H1 (cell line): ENCODE measurements at regions not wholly inside any gene's neighbourhood (a gene's known extent, or its start where the extent isn't known, plus 50 kb on each side); places are given as distances from the start of the nearest gene placed in this dataset.

Experiments used
- CTCF ChIA-PET: fragments of 300-600 bp; sonication (Branson Sonifier 250); formaldehyde crosslinking; loops from one replicate; lab custom pipeline; 2021; ENCODE audit not compliant: partially characterized antibody; lab: Charles Lee
- POLR2A ChIA-PET: fragments of 300-600 bp; sonication (Branson Sonifier 250); formaldehyde crosslinking; loops from one replicate; lab custom pipeline; 2021; ENCODE audit warnings: inconsistent platforms; ENCODE audit not compliant: partially characterized antibody; lab: Charles Lee
- DNase-seq, 2 experiments: peaks; one replicate each; pipeline versions ENCODE4 v3.0.0 to v3.0.0-alpha.2; 2010 to 2022; ENCODE audit warnings: low spot score in 2 of 2, low read depth in 1 of 2, mixed read lengths in 1 of 2
- FAIRE-seq: peaks from 2 replicates; lab custom pipeline; 2011; peaks lifted over from hg19 to GRCh38; lab: Jason Lieb, UNC
- H2AFZ ChIP-seq: 2 replicates; pipeline ENCODE4 v1.8.1; 2012; ENCODE audit warnings: low read length, inconsistent platforms
- H2AK5ac ChIP-seq: 2 replicates; pipeline ENCODE4 v1.6.1; 2013; ENCODE audit warnings: low read depth, low read length
- H2BK120ac ChIP-seq: replicated peaks from 2 replicates; pipeline ENCODE3; 2013; ENCODE audit warnings: low read depth, low read length, inconsistent platforms
- H2BK12ac ChIP-seq: 2 replicates; pipeline ENCODE4 v1.6.1; 2013; ENCODE audit warnings: low read depth, low read length
- H2BK15ac ChIP-seq: 2 replicates; pipeline ENCODE4 v1.6.1; 2013; ENCODE audit warnings: low read length
- H2BK20ac ChIP-seq: 2 replicates; pipeline ENCODE4 v1.6.1; 2013; ENCODE audit warnings: low read length
- H2BK5ac ChIP-seq: 2 replicates; pipeline ENCODE4 v1.6.1; 2013; ENCODE audit warnings: low read depth, low read length
- H3K14ac ChIP-seq: 2 replicates; pipeline ENCODE4 v1.6.1; 2013; ENCODE audit warnings: inconsistent platforms; ENCODE audit not compliant: insufficient read length
- H3K18ac ChIP-seq: 2 replicates; pipeline ENCODE4 v1.6.1; 2013; ENCODE audit warnings: low read length; ENCODE audit errors: extremely low read depth
- H3K23ac ChIP-seq: 2 replicates; pipeline ENCODE4 v1.6.1; 2013; ENCODE audit warnings: inconsistent platforms; ENCODE audit not compliant: insufficient read length
- H3K23me2 ChIP-seq: 2 replicates; pipeline ENCODE4 v1.6.1; 2013; ENCODE audit warnings: low read depth, low read length
- H3K27ac ChIP-seq: 2 replicates; pipeline ENCODE4 v1.6.1; 2011; ENCODE audit warnings: low read depth, low read length, inconsistent platforms
- H3K27me3 ChIP-seq, 4 experiments: replicated peaks in 1 of 4; 1 replicate in 1 of 4; 2 replicates in 3 of 4; pipeline versions ENCODE4 v1.6.1 to v1.8.1; 2011 to 2013; ENCODE audit warnings: low read length in 3 of 4, mild to moderate bottlenecking in 3 of 4, inconsistent platforms in 2 of 4, mixed read lengths in 2 of 4, moderate library complexity in 1 of 4; ENCODE audit not compliant: control insufficient read depth in 3 of 4, insufficient read depth in 3 of 4; ENCODE audit errors: extremely low read depth in 1 of 4
- H3K36me3 ChIP-seq, 4 experiments: 2 replicates each; pipeline versions ENCODE4 v1.6.1 to v1.8.1; 2011 to 2013; ENCODE audit warnings: mild to moderate bottlenecking in 4 of 4, low read length in 3 of 4, moderate library complexity in 2 of 4, control low read depth in 1 of 4, inconsistent platforms in 1 of 4; ENCODE audit not compliant: insufficient read depth in 4 of 4, control insufficient read depth in 2 of 4
- H3K4ac ChIP-seq: replicated peaks from 2 replicates; pipeline ENCODE3; 2013; ENCODE audit warnings: low read length, low read depth, mixed read lengths, inconsistent platforms; ENCODE audit not compliant: insufficient read length
- H3K4me1 ChIP-seq, 4 experiments: replicated peaks in 1 of 4; 1 replicate in 1 of 4; 2 replicates in 3 of 4; pipeline versions ENCODE4 v1.6.1 to v1.8.1; 2011 to 2013; ENCODE audit warnings: low read length in 3 of 4, inconsistent platforms in 2 of 4, mixed read lengths in 1 of 4; ENCODE audit not compliant: insufficient read depth in 4 of 4, control insufficient read depth in 3 of 4
- H3K4me2 ChIP-seq, 2 experiments: 2 replicates each; pipeline versions ENCODE4 v1.6.1 to v1.8.1; 2011 to 2013; ENCODE audit warnings: low read depth in 2 of 2, low read length in 2 of 2, control low read depth in 1 of 2, inconsistent platforms in 1 of 2, mild to moderate bottlenecking in 1 of 2; ENCODE audit not compliant: insufficient read depth in 1 of 2
- H3K4me3 ChIP-seq, 4 experiments: fragments of 200-600, 300-600 bp in 1 of 4; sonication (generic), shearing (Covaris generic), sonication (Bioruptor Twin) in 1 of 4; 2 replicates each; pipeline versions ENCODE4 v1.5.1 to v1.8.1; 2011 to 2016; ENCODE audit warnings: low read length in 4 of 4, low read depth in 3 of 4, control low read depth in 2 of 4, inconsistent platforms in 2 of 4, mild to moderate bottlenecking in 2 of 4, mixed read lengths in 1 of 4, moderate library complexity in 1 of 4; ENCODE audit not compliant: insufficient read depth in 2 of 4; ENCODE audit errors: extremely low read depth in 1 of 4
- H3K56ac ChIP-seq: replicated peaks from 2 replicates; pipeline ENCODE3; 2013; ENCODE audit warnings: low read depth, mild to moderate bottlenecking, mixed read lengths, low read length, inconsistent platforms; ENCODE audit not compliant: insufficient read length
- H3K79me1 ChIP-seq: 2 replicates; pipeline ENCODE4 v1.6.1; 2013; ENCODE audit warnings: low read depth, low read length, control low read depth
- H3K79me2 ChIP-seq, 2 experiments: 2 replicates each; pipeline versions ENCODE4 v1.6.1 to v1.8.1; 2012 to 2013; ENCODE audit warnings: low read length in 2 of 2, mild to moderate bottlenecking in 2 of 2, inconsistent platforms in 1 of 2; ENCODE audit not compliant: insufficient read depth in 2 of 2, control insufficient read depth in 1 of 2
- H3K9ac ChIP-seq, 4 experiments: replicated peaks in 1 of 4; 1 replicate in 1 of 4; 2 replicates in 3 of 4; pipeline versions ENCODE4 v1.6.1 to v1.8.1; 2011 to 2013; ENCODE audit warnings: low read depth in 3 of 4, low read length in 3 of 4, control low read depth in 2 of 4, mild to moderate bottlenecking in 2 of 4, moderate library complexity in 2 of 4, inconsistent platforms in 1 of 4; ENCODE audit errors: extremely low read depth in 1 of 4
- H3K9me3 ChIP-seq, 2 experiments: 2 replicates each; pipeline versions ENCODE4 v1.6.1 to v1.8.1; 2012 to 2013; ENCODE audit warnings: mild to moderate bottlenecking in 2 of 2, moderate library complexity in 2 of 2, control low read depth in 1 of 2, inconsistent platforms in 1 of 2, low read depth in 1 of 2, low read length in 1 of 2, mixed read lengths in 1 of 2; ENCODE audit not compliant: insufficient read depth in 2 of 2
- H4K20me1 ChIP-seq, 2 experiments: replicated peaks in 1 of 2; 2 replicates each; pipeline versions ENCODE3 to v1.8.1; 2011 to 2013; ENCODE audit warnings: inconsistent platforms in 2 of 2, low read length in 2 of 2, mild to moderate bottlenecking in 1 of 2; ENCODE audit not compliant: insufficient read depth in 2 of 2, control insufficient read depth in 1 of 2
- H4K5ac ChIP-seq: 2 replicates; pipeline ENCODE4 v1.6.1; 2013; ENCODE audit warnings: low read length, low read depth, mixed read lengths, inconsistent platforms; ENCODE audit not compliant: insufficient read length
- H4K8ac ChIP-seq: 2 replicates; pipeline ENCODE4 v1.8.0; 2013; ENCODE audit warnings: mild to moderate bottlenecking, moderate library complexity, low read length, inconsistent platforms; ENCODE audit not compliant: insufficient read depth; ENCODE audit errors: extremely low read depth
- H4K91ac ChIP-seq: replicated peaks from 2 replicates; pipeline ENCODE3; 2013; ENCODE audit warnings: low read length, mixed read lengths, inconsistent platforms; ENCODE audit not compliant: insufficient read length
- ASH2L ChIP-seq: fragments of 200-600, 300-600 bp; sonication (generic); IDR thresholded peaks from one replicate; pipeline ENCODE4 v1.7.1; 2017; ENCODE audit warnings: low read length
- BCL11A ChIP-seq, 2 experiments: IDR thresholded peaks; one replicate each; pipeline ENCODE4 v1.6.1; 2011; ENCODE audit warnings: low read depth in 2 of 2, low read length in 2 of 2, mild to moderate bottlenecking in 2 of 2
- BRCA1 ChIP-seq: IDR thresholded peaks from 2 replicates; pipeline ENCODE4 v1.6.1; 2012; ENCODE audit warnings: low read depth, low read length, improper control_type of control experiment
- CHD2 ChIP-seq: IDR thresholded peaks from 2 replicates; pipeline ENCODE4 v1.6.1; 2012; ENCODE audit warnings: low read length, improper control_type of control experiment
- EP300 ChIP-seq, 2 experiments: IDR thresholded peaks; 1 replicate in 1 of 2; 2 replicates in 1 of 2; pipeline ENCODE4 v1.6.1; 2011 to 2012; ENCODE audit warnings: low read depth in 2 of 2, low read length in 2 of 2, mild to moderate bottlenecking in 2 of 2, borderline replicate concordance in 1 of 2, inconsistent platforms in 1 of 2, moderate library complexity in 1 of 2
- GABPA ChIP-seq: IDR thresholded peaks from 2 replicates; pipeline ENCODE4 v1.6.1; 2011; ENCODE audit warnings: mild to moderate bottlenecking, low read length, moderate library complexity, borderline replicate concordance; ENCODE audit not compliant: insufficient read depth
- KDM1A ChIP-seq: fragments of 200-600, 300-600 bp; sonication (generic); IDR thresholded peaks from 2 replicates; pipeline ENCODE4 v1.7.1; 2016; ENCODE audit warnings: mild to moderate bottlenecking, low read length, borderline replicate concordance
- NANOG ChIP-seq: IDR thresholded peaks from 2 replicates; pipeline ENCODE4 v1.6.1; 2011; ENCODE audit warnings: low read length, low read depth, mild to moderate bottlenecking, inconsistent platforms; ENCODE audit not compliant: insufficient read depth, poor library complexity, severe bottlenecking
- RXRA ChIP-seq: IDR thresholded peaks from 2 replicates; pipeline ENCODE4 v1.6.1; 2011; ENCODE audit warnings: low read depth, mild to moderate bottlenecking, low read length, moderate library complexity; ENCODE audit not compliant: insufficient read depth
- SP2 ChIP-seq: IDR thresholded peaks from 2 replicates; pipeline ENCODE4 v1.6.1; 2012; ENCODE audit warnings: mild to moderate bottlenecking, low read length, inconsistent platforms
- SUZ12 ChIP-seq: fragments of 200-600 bp; sonication (generic); IDR thresholded peaks from 2 replicates; pipeline ENCODE4 v1.6.1; 2012; ENCODE audit warnings: mild to moderate bottlenecking, inconsistent platforms, low read length, moderate library complexity, mixed read lengths
- TAF1 ChIP-seq: IDR thresholded peaks from 2 replicates; pipeline ENCODE4 v1.6.1; 2011; ENCODE audit warnings: mild to moderate bottlenecking, low read depth, low read length
- WGBS, 2 experiments: shearing (Covaris generic) in 1 of 2; methylation state at CpG; one replicate each; pipeline versions ENCODE4 v1.1.6 to v1.1.7; 2013 to 2015; ENCODE audit warnings: low lambda C conversion rate in 2 of 2, mixed read lengths in 2 of 2, inconsistent platforms in 1 of 2, low coverage in 1 of 2, missing lambda C conversion rate in 1 of 2; ENCODE audit not compliant: insufficient replicate concordance in 2 of 2, insufficient coverage in 1 of 2, insufficient read length in 1 of 2; ENCODE audit errors: extremely low coverage in 1 of 2, missing lambda C conversion rate in 1 of 2; 5-methylcytosine and 5-hydroxymethylcytosine counted together

- DNase-seq (no peak), FAIRE-seq (no peak)
- H3K14ac ChIP-seq, result no peak overlapping the region
- no peaks in the 10 kb centered on the region for H3K79me1 ChIP-seq
- no peaks in the 10 kb centered on the region for H3K9me3 ChIP-seq
- no peaks in the 10 kb centered on the region for H4K20me1 ChIP-seq
- peak overlapping the region; percentile 47; the same call in 1 of the 2 replicates for H2BK5ac ChIP-seq
- no peak overlapping the region for H2BK120ac ChIP-seq
- 0 out of 2 replicates have a peak overlapping the region, but pooled peaks have one; percentile 6 for H2BK15ac ChIP-seq
- CTCF ChIA-PET, result interaction anchor here (0.7 to 9.9 kb wide), 8 partner anchors 10 to 249 kb away, joined by 3 to 136 read pairs (median 4); partner anchors contain the start of gene LRFN2
- H2AFZ ChIP-seq, result no peak overlapping the region
- H3K4me3 ChIP-seq, result 0 out of 8 replicates have a peak overlapping the region, but pooled peaks of 1 of the 4 experiments have one; percentile 20
- H3K18ac ChIP-seq, result peak overlapping the region; percentile 27; the same call in 1 of the 2 replicates
- H4K8ac ChIP-seq, result no peak overlapping the region
- H3K4ac ChIP-seq, result no peak overlapping the region
- H3K23ac ChIP-seq, result no peak overlapping the region
- H3K9ac ChIP-seq, result no peak overlapping the region
- no peaks in the 10 kb centered on the region for H3K23me2 ChIP-seq
- POLR2A ChIA-PET, result no interaction called here
- H3K4me1 ChIP-seq, result peaks cover 12 to 40% (median 26%) of the 10 kb centered on the region in 4 experiments
- no peaks in the 10 kb centered on the region for H3K79me2 ChIP-seq
- H3K27me3 ChIP-seq, result no peaks in the 10 kb centered on the region; a peak in 1 of 7 replicates
- no peak overlapping the region; the same call in 1 of the 2 replicates for H2AK5ac ChIP-seq
- H4K91ac ChIP-seq, result peak overlapping the region; percentile 5
- peak overlapping the region; percentile 1 to 46; a peak in 2 of 4 replicates for H3K4me2 ChIP-seq
- no peak overlapping the region for H3K27ac ChIP-seq
- H3K56ac ChIP-seq, result no peak overlapping the region
- H4K5ac ChIP-seq, result no peak overlapping the region
- H2BK12ac ChIP-seq, result peak overlapping the region; percentile 85; the same call in 1 of the 2 replicates
- H2BK20ac ChIP-seq, result 0 out of 2 replicates have a peak overlapping the region, but pooled peaks have one; percentile 21
- no peaks in the 10 kb centered on the region for H3K36me3 ChIP-seq
- WGBS, 2 experiments, result 42% methylated on average over 5 of the region's 5 CpGs; no CpG with 5 or more reads in 1 of the 2 experiments
- TF ChIP-seq BCL11A (IDR thresholded peaks at IDR 0.05; ENCODE audit: low read depth in 2 of 2, low read length in 2 of 2) (no peak), SP2 (no peak), NANOG (peak; percentile 3), KDM1A (no peak), TAF1 (no peak), ASH2L (no peak), BRCA1 (no peak), RXRA (no peak), SUZ12 (no peak), GABPA (no peak), EP300 (IDR thresholded peaks at IDR 0.05; ENCODE audit: borderline replicate concordance in 1 of 2, low read depth in 2 of 2, low read length in 2 of 2) (no peak), CHD2 (no peak)
These were observed 252.5 kb downstream of the LRFN2 start for GRCh38 chr6:40334496-40335270.
